HEK293 (cell line): ENCODE measurements at regions not wholly inside any gene's neighbourhood (a gene's known extent, or its start where the extent isn't known, plus 50 kb on each side); places are given as distances from the start of the nearest gene placed in this dataset.

Experiments used
- CTCF ChIA-PET: fragments of 350-600 bp; formaldehyde crosslinking; extraction: SDS; loops from one replicate; lab custom pipeline; 2021; ENCODE audit warnings: antibody characterized with exemption; lab: Yijun Ruan, JAX
- POLR2A ChIA-PET: fragments of 300-600 bp; formaldehyde crosslinking; extraction: SDS; loops from one replicate; lab custom pipeline; 2020; ENCODE audit warnings: antibody characterized with exemption, inconsistent platforms; lab: Yijun Ruan, JAX
- H3K27ac ChIP-seq: fragments of 200-500 bp; sonication (Bioruptor generic); 2 replicates; pipeline ENCODE4 v1.5.1; 2014; ENCODE audit warnings: low read depth, low read length, control low read depth, inconsistent platforms; ENCODE audit errors: extremely low read depth
- H3K36me3 ChIP-seq, 2 experiments: fragments of 200-500 bp in 1 of 2; sonication (Bioruptor generic) in 1 of 2; 1 replicate in 1 of 2; 2 replicates in 1 of 2; pipeline ENCODE4 v1.5.1; 2014 to 2017; ENCODE audit warnings: inconsistent platforms in 2 of 2, low read length in 2 of 2; ENCODE audit not compliant: control insufficient read depth in 2 of 2, insufficient read depth in 1 of 2
- H3K4me1 ChIP-seq: fragments of 200-500 bp; sonication (Bioruptor generic); 2 replicates; pipeline ENCODE4 v1.5.1; 2014; ENCODE audit warnings: mild to moderate bottlenecking, low read length, inconsistent platforms; ENCODE audit not compliant: control insufficient read depth, insufficient read depth
- H3K4me3 ChIP-seq: 2 replicates; pipeline ENCODE4 v1.5.1; 2011; ENCODE audit warnings: low read depth, mild to moderate bottlenecking, control low read depth, low read length, moderate library complexity
- H3K9me3 ChIP-seq: fragments of 200-500 bp; sonication (Bioruptor generic); 2 replicates; pipeline ENCODE4 v1.5.1; 2014; ENCODE audit warnings: low read depth, low read length, inconsistent platforms; ENCODE audit not compliant: control insufficient read depth, insufficient read depth
- EGR2 ChIP-seq: fragments of 450-650 bp; formaldehyde crosslinking; IDR thresholded peaks from 2 replicates; pipeline ENCODE4 v1.5.1; 2016; ENCODE audit warnings: low read depth, missing biosample characterization, missing genetic modification characterization
- GFI1B ChIP-seq: fragments of 450-650 bp; formaldehyde crosslinking; IDR thresholded peaks from 2 replicates; pipeline ENCODE4 v1.5.1; 2016; ENCODE audit warnings: missing biosample characterization, missing genetic modification characterization
- GLI2 ChIP-seq: fragments of 450-650 bp; formaldehyde crosslinking; IDR thresholded peaks from 2 replicates; pipeline ENCODE4; 2017; ENCODE audit warnings: missing biosample characterization, missing genetic modification characterization, low read depth, borderline replicate concordance
- KLF16 ChIP-seq: fragments of 450-650 bp; formaldehyde crosslinking; IDR thresholded peaks from 2 replicates; pipeline ENCODE4 v1.5.1; 2017; ENCODE audit warnings: missing biosample characterization, missing genetic modification characterization
- PRDM1 ChIP-seq: fragments of 450-650 bp; formaldehyde crosslinking; IDR thresholded peaks from 2 replicates; pipeline ENCODE4; 2016; ENCODE audit warnings: missing biosample characterization, missing genetic modification characterization
- RBAK ChIP-seq: fragments of 450-650 bp; formaldehyde crosslinking; IDR thresholded peaks from 2 replicates; pipeline ENCODE4 v1.5.1; 2016; ENCODE audit warnings: missing biosample characterization, missing genetic modification characterization
- SALL2 ChIP-seq: fragments of 450-650 bp; formaldehyde crosslinking; IDR thresholded peaks from 2 replicates; pipeline ENCODE4 v1.5.0; 2017; ENCODE audit warnings: missing biosample characterization, mild to moderate bottlenecking, missing genetic modification characterization, borderline replicate concordance
- SETDB1 ChIP-seq: IDR thresholded peaks from one replicate; pipeline ENCODE4 v1.6.1; 2017; ENCODE audit warnings: mild to moderate bottlenecking, low read length, moderate library complexity, mixed read lengths; ENCODE audit not compliant: insufficient read length
- ZFHX2 ChIP-seq: fragments of 450-650 bp; formaldehyde crosslinking; conservative IDR thresholded peaks from 2 replicates; pipeline ENCODE4 v1.5.1; 2016; ENCODE audit warnings: missing biosample characterization, missing genetic modification characterization
- ZNF112 ChIP-seq: fragments of 450-650 bp; formaldehyde crosslinking; IDR thresholded peaks from 2 replicates; pipeline ENCODE4 v1.5.0; 2017; ENCODE audit warnings: missing biosample characterization, missing genetic modification characterization
- ZNF132 ChIP-seq: fragments of 450-650 bp; formaldehyde crosslinking; IDR thresholded peaks from 2 replicates; pipeline ENCODE4 v1.5.1; 2017; ENCODE audit warnings: missing biosample characterization, missing genetic modification characterization, borderline replicate concordance
- ZNF138 ChIP-seq: fragments of 450-650 bp; formaldehyde crosslinking; IDR thresholded peaks from 2 replicates; pipeline ENCODE4 v1.5.1; 2016; ENCODE audit warnings: missing biosample characterization, missing genetic modification characterization, borderline replicate concordance
- ZNF155 ChIP-seq: fragments of 450-650 bp; formaldehyde crosslinking; IDR thresholded peaks from 2 replicates; pipeline ENCODE4 v1.5.1; 2016; ENCODE audit warnings: missing biosample characterization, missing genetic modification characterization
- ZNF175 ChIP-seq: fragments of 450-650 bp; formaldehyde crosslinking; IDR thresholded peaks from 2 replicates; pipeline ENCODE4 v1.5.1; 2016; ENCODE audit warnings: missing biosample characterization, missing genetic modification characterization
- ZNF211 ChIP-seq: fragments of 450-650 bp; formaldehyde crosslinking; IDR thresholded peaks from 2 replicates; pipeline ENCODE4 v1.5.1; 2016; ENCODE audit warnings: low read depth, missing biosample characterization, missing genetic modification characterization
- ZNF221 ChIP-seq: fragments of 450-650 bp; formaldehyde crosslinking; IDR thresholded peaks from 2 replicates; pipeline ENCODE4 v1.5.1; 2017; ENCODE audit warnings: missing biosample characterization, missing genetic modification characterization, borderline replicate concordance
- ZNF223 ChIP-seq: fragments of 450-650 bp; formaldehyde crosslinking; IDR thresholded peaks from 2 replicates; pipeline ENCODE4 v1.5.1; 2016; ENCODE audit warnings: missing biosample characterization, missing genetic modification characterization
- ZNF394 ChIP-seq: fragments of 450-650 bp; formaldehyde crosslinking; IDR thresholded peaks from 2 replicates; pipeline ENCODE4 v1.5.1; 2016; ENCODE audit warnings: missing biosample characterization, missing genetic modification characterization, mild to moderate bottlenecking, moderate library complexity, borderline replicate concordance
- ZNF530 ChIP-seq: fragments of 450-650 bp; formaldehyde crosslinking; IDR thresholded peaks from 2 replicates; pipeline ENCODE4 v1.5.1; 2016; ENCODE audit warnings: low read depth, missing biosample characterization, missing genetic modification characterization
- ZNF670 ChIP-seq: fragments of 450-650 bp; formaldehyde crosslinking; IDR thresholded peaks from 2 replicates; pipeline ENCODE4 v1.5.1; 2016; ENCODE audit warnings: missing biosample characterization, missing genetic modification characterization, low read depth
- ZNF830 ChIP-seq: fragments of 450-650 bp; IDR thresholded peaks from 2 replicates; pipeline ENCODE4 v1.5.0; 2018; ENCODE audit warnings: missing biosample characterization, missing genetic modification characterization, low read depth, mild to moderate bottlenecking, moderate library complexity
- TF ChIP-seq, protein P1 (sequence below): fragments of 450-650 bp; formaldehyde crosslinking; IDR thresholded peaks from 2 replicates; pipeline ENCODE4 v1.5.1; 2016; ENCODE audit warnings: missing biosample characterization, missing genetic modification characterization
- TF ChIP-seq, protein P2 (sequence below): fragments of 450-650 bp; formaldehyde crosslinking; IDR thresholded peaks from 2 replicates; pipeline ENCODE4 v1.5.1; 2016; ENCODE audit warnings: missing biosample characterization, missing genetic modification characterization

GRCh38 chr15:93562395-93563123 is 473.5 kb upstream of the RGMA start:
- POLR2A ChIA-PET = no interaction called here
- H3K9me3 ChIP-seq = no peaks in the 10 kb centered on the region
- CTCF ChIA-PET = no interaction called here
- H3K27ac ChIP-seq = no peak overlapping the region
- H3K4me3 ChIP-seq = no peak overlapping the region
- no peaks in the 10 kb centered on the region for H3K4me1 ChIP-seq
- no peak for TF ChIP-seq SETDB1
- TF ChIP-seq ZNF830 (tag by site-specific recombination) = no peak
- TF ChIP-seq ZNF132 (tag by site-specific recombination) = no peak
- no peak for TF ChIP-seq ZNF221 (tag by site-specific recombination)
- TF ChIP-seq ZNF530 (tag by site-specific recombination) = no peak
- TF ChIP-seq ZNF112 (tag by site-specific recombination) = no peak
- TF ChIP-seq, protein P1, sequence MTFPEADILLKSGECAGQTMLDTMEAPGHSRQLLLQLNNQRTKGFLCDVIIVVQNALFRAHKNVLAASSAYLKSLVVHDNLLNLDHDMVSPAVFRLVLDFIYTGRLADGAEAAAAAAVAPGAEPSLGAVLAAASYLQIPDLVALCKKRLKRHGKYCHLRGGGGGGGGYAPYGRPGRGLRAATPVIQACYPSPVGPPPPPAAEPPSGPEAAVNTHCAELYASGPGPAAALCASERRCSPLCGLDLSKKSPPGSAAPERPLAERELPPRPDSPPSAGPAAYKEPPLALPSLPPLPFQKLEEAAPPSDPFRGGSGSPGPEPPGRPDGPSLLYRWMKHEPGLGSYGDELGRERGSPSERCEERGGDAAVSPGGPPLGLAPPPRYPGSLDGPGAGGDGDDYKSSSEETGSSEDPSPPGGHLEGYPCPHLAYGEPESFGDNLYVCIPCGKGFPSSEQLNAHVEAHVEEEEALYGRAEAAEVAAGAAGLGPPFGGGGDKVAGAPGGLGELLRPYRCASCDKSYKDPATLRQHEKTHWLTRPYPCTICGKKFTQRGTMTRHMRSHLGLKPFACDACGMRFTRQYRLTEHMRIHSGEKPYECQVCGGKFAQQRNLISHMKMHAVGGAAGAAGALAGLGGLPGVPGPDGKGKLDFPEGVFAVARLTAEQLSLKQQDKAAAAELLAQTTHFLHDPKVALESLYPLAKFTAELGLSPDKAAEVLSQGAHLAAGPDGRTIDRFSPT (tag by site-specific recombination) = no peak
- no peak for TF ChIP-seq ZNF223 (tag by site-specific recombination)
- TF ChIP-seq RBAK (tag by site-specific recombination) = no peak
- TF ChIP-seq ZNF155 (tag by site-specific recombination) = no peak
- TF ChIP-seq EGR2 (tag by site-specific recombination) = no peak
- no peak for TF ChIP-seq ZNF175 (tag by site-specific recombination)
- no peak for TF ChIP-seq ZNF211 (tag by site-specific recombination)
- TF ChIP-seq SALL2 (tag by site-specific recombination) = no peak
- TF ChIP-seq GLI2 (tag by site-specific recombination) = no peak
- TF ChIP-seq ZNF670 (tag by site-specific recombination) = no peak
- TF ChIP-seq ZFHX2 = no peak
- TF ChIP-seq KLF16 (tag by site-specific recombination) = no peak
- H3K36me3 ChIP-seq = no peaks in the 10 kb centered on the region

- H3K4me1 ChIP-seq = no peaks in the 10 kb centered on the region
- H3K4me3 ChIP-seq = no peak overlapping the region
- no peaks in the 10 kb centered on the region for H3K36me3 ChIP-seq
- ChIA-PET POLR2A (no interaction called here), CTCF (interaction anchor here (0.6 kb wide), 1 partner anchor 527 kb away, joined by 3 read pairs; no protein-coding TSS in a partner anchor)
- TF ChIP-seq PRDM1 = no peak
- no peak for TF ChIP-seq GFI1B (tag by site-specific recombination)
- TF ChIP-seq ZNF394 (tag by site-specific recombination) = no peak
- TF ChIP-seq ZNF138 (tag by site-specific recombination) = no peak
- TF ChIP-seq, protein P2, sequence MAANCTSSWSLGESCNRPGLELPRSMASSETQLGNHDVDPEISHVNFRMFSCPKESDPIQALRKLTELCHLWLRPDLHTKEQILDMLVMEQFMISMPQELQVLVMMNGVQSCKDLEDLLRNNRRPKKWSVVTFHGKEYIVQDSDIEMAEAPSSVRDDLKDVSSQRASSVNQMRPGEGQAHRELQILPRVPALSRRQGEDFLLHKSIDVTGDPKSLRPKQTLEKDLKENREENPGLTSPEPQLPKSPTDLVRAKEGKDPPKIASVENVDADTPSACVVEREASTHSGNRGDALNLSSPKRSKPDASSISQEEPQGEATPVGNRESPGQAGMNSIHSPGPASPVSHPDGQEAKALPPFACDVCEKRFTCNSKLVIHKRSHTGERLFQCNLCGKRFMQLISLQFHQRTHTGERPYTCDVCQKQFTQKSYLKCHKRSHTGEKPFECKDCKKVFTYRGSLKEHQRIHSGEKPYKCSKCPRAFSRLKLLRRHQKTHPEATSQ (tag by site-specific recombination) = no peak
- TF ChIP-seq, all 188 proteins: peak for 0
- Histone ChIP-seq H3K9me3 (no peaks in the 10 kb centered on the region), H3K27ac (no peak overlapping the region)
Observed at GRCh38 chr15:93557696-93558095, 468.7 kb upstream of the RGMA start.
